Activated naive CD4-positive, alpha-beta T cell treated with anti-CD3 and anti-CD28 coated beads, Interleukin-2, amount 10 ng/mL, durations not matched to agents 7 days and 5 days (primary cell): ENCODE measurements at regions not wholly inside any gene's neighbourhood (a gene's known extent, or its start where the extent isn't known, plus 50 kb on each side); places are given as distances from the start of the nearest gene placed in this dataset.
A peak's percentile ranks its signal among the peaks of the same experiment; 100 is the strongest.
"Not testable (repeated sequence)": the region's sequence is repeated elsewhere in the genome, so short reads cannot be mapped to it uniquely, and the experiment has no call there.

Source experiments
- CTCF ChIA-PET: fragments of 350-600 bp; sonication (Branson Sonifier 250); formaldehyde crosslinking; loops from one replicate; lab custom pipeline; 2021; ENCODE audit warnings: antibody characterized with exemption; lab: Charles Lee
- DNase-seq: peaks from one replicate; pipeline ENCODE4 v3.0.0-alpha.2; 2020
- H3K27ac Mint-ChIP-seq: one replicate; pipeline ENCODE4 v1.8.0; 2021; ENCODE audit warnings: mild to moderate bottlenecking, moderate library complexity, mixed read lengths
- H3K27me3 Mint-ChIP-seq: one replicate; pipeline ENCODE4 v1.8.0; 2021; ENCODE audit warnings: mild to moderate bottlenecking, mixed read lengths
- H3K36me3 Mint-ChIP-seq: one replicate; pipeline ENCODE4 v1.8.0; 2021; ENCODE audit warnings: mixed read lengths
- H3K4me1 Mint-ChIP-seq: one replicate; pipeline ENCODE4 v1.8.0; 2021; ENCODE audit warnings: mixed read lengths
- H3K4me3 Mint-ChIP-seq: one replicate; pipeline ENCODE4 v1.8.0; 2021; ENCODE audit warnings: mild to moderate bottlenecking, moderate library complexity, mixed read lengths
- H3K9me3 Mint-ChIP-seq: one replicate; pipeline ENCODE4 v1.8.0; 2021; ENCODE audit warnings: mixed read lengths

GRCh38 chr1:234763367-234763766, 153.4 kb upstream of the IRF2BP2 start:
- Mint-ChIP-seq H3K27ac (no peak overlapping the region), H3K36me3 (no peaks in the 10 kb centered on the region)

GRCh38 chr1:234762127-234762526, 152.1 kb upstream of the IRF2BP2 start:
- H3K4me3 Mint-ChIP-seq, H3K9me3 Mint-ChIP-seq, H3K36me3 Mint-ChIP-seq, DNase-seq, H3K27ac Mint-ChIP-seq: not testable (repeated sequence)
- CTCF ChIA-PET = interaction anchor here (1.5 kb wide), 1 partner anchor 19 kb away, joined by 4 read pairs; no protein-coding TSS in a partner anchor
- H3K4me1 Mint-ChIP-seq = peaks cover 53% of the 10 kb centered on the region
- H3K27me3 Mint-ChIP-seq = peaks cover 20% of the 10 kb centered on the region

More at GRCh38 chr1:234763367-234763766, 153.4 kb upstream of the IRF2BP2 start:
- Mint-ChIP-seq H3K4me3 (no peak overlapping the region), H3K4me1 (peaks cover 58% of the 10 kb centered on the region), H3K27me3 (peaks cover 16% of the 10 kb centered on the region), H3K9me3 (peaks cover 2% of the 10 kb centered on the region)
- CTCF ChIA-PET = interaction anchor here (1.5 kb wide), 1 partner anchor 20 kb away, joined by 4 read pairs; no protein-coding TSS in a partner anchor
- DNase-seq = no peak

GRCh38 chr1:234760303-234760723, 150.3 kb upstream of the IRF2BP2 start:
- CTCF ChIA-PET = no interaction called here
- no peak overlapping the region for H3K4me3 Mint-ChIP-seq

GRCh38 chr1:234759888-234760287, 149.9 kb upstream of the IRF2BP2 start:
- H3K27ac Mint-ChIP-seq = no peak overlapping the region
- no peak overlapping the region for H3K4me3 Mint-ChIP-seq
- H3K36me3 Mint-ChIP-seq = no peaks in the 10 kb centered on the region
- CTCF ChIA-PET = no interaction called here
- H3K9me3 Mint-ChIP-seq = peaks cover 2% of the 10 kb centered on the region
- H3K27me3 Mint-ChIP-seq = peaks cover 42% of the 10 kb centered on the region
- no peak for DNase-seq
- peaks cover 56% of the 10 kb centered on the region for H3K4me1 Mint-ChIP-seq

More at GRCh38 chr1:234760303-234760723, 150.3 kb upstream of the IRF2BP2 start:
- H3K36me3 Mint-ChIP-seq = no peaks in the 10 kb centered on the region
- peaks cover 2% of the 10 kb centered on the region for H3K9me3 Mint-ChIP-seq
- peaks cover 37% of the 10 kb centered on the region for H3K27me3 Mint-ChIP-seq
- DNase-seq = no peak
- H3K27ac Mint-ChIP-seq = no peak overlapping the region
- peaks cover 58% of the 10 kb centered on the region for H3K4me1 Mint-ChIP-seq

GRCh38 chr1:234758851-234759250, 148.9 kb upstream of the IRF2BP2 start:
- Mint-ChIP-seq H3K27me3 (peaks cover 40% of the 10 kb centered on the region), H3K4me3 (no peak overlapping the region), H3K27ac (peak overlapping the region; percentile 75), H3K9me3 (peaks cover 2% of the 10 kb centered on the region), H3K4me1 (peaks cover 50% of the 10 kb centered on the region), H3K36me3 (no peaks in the 10 kb centered on the region)
- DNase-seq = peak; percentile 65
- CTCF ChIA-PET = no interaction called here

- CTCF ChIA-PET = no interaction called here
- Mint-ChIP-seq H3K9me3 (peaks cover 2% of the 10 kb centered on the region), H3K27me3 (peaks cover 40% of the 10 kb centered on the region), H3K27ac (peak overlapping the region; percentile 17), H3K4me1 (peaks cover 45% of the 10 kb centered on the region), H3K36me3 (no peaks in the 10 kb centered on the region), H3K4me3 (no peak overlapping the region)
- DNase-seq = no peak
These were observed 146.9 kb upstream of the IRF2BP2 start for GRCh38 chr1:234756857-234757256.

- no peak overlapping the region for H3K4me3 Mint-ChIP-seq
- H3K27ac Mint-ChIP-seq = no peak overlapping the region
These were observed 146.2 kb upstream of the IRF2BP2 start for GRCh38 chr1:234756066-234756774.

GRCh38 chr1:234755449-234755863, 145.5 kb upstream of the IRF2BP2 start:
- no peak overlapping the region for H3K27ac Mint-ChIP-seq
- no peak overlapping the region for H3K4me3 Mint-ChIP-seq
- peaks cover 2% of the 10 kb centered on the region for H3K9me3 Mint-ChIP-seq
- CTCF ChIA-PET = interaction anchor here (0.8 to 1.5 kb wide), 3 partner anchors 10 to 105 kb away, joined by 3 to 4 read pairs (median 4); no protein-coding TSS in a partner anchor
- peaks cover 37% of the 10 kb centered on the region for H3K4me1 Mint-ChIP-seq
- no peaks in the 10 kb centered on the region for H3K36me3 Mint-ChIP-seq
- peaks cover 40% of the 10 kb centered on the region for H3K27me3 Mint-ChIP-seq
- DNase-seq = no peak

More at GRCh38 chr1:234756066-234756774, 146.2 kb upstream of the IRF2BP2 start:
- H3K27me3 Mint-ChIP-seq = peaks cover 40% of the 10 kb centered on the region
- peaks cover 2% of the 10 kb centered on the region for H3K9me3 Mint-ChIP-seq
- CTCF ChIA-PET = no interaction called here
- H3K4me1 Mint-ChIP-seq = peaks cover 43% of the 10 kb centered on the region
- no peaks in the 10 kb centered on the region for H3K36me3 Mint-ChIP-seq
- no peak for DNase-seq

- Mint-ChIP-seq H3K4me1 (peaks cover 22% of the 10 kb centered on the region), H3K36me3 (no peaks in the 10 kb centered on the region), H3K4me3 (no peak overlapping the region), H3K27ac (no peak overlapping the region), H3K9me3 (no peaks in the 10 kb centered on the region), H3K27me3 (peaks cover 35% of the 10 kb centered on the region)
- no peak for DNase-seq
- CTCF ChIA-PET = interaction anchor here (1.5 kb wide), 1 partner anchor 8 kb away, joined by 4 read pairs; no protein-coding TSS in a partner anchor
These were observed 144.0 kb upstream of the IRF2BP2 start for GRCh38 chr1:234753979-234754378.

- CTCF ChIA-PET = no interaction called here
- no peaks in the 10 kb centered on the region for H3K9me3 Mint-ChIP-seq
- no peak overlapping the region for H3K27ac Mint-ChIP-seq
- DNase-seq = no peak
- H3K4me1 Mint-ChIP-seq = peaks cover 13% of the 10 kb centered on the region
- peaks cover 33% of the 10 kb centered on the region for H3K27me3 Mint-ChIP-seq
- no peak overlapping the region for H3K4me3 Mint-ChIP-seq
- no peaks in the 10 kb centered on the region for H3K36me3 Mint-ChIP-seq
These were observed 142.9 kb upstream of the IRF2BP2 start for GRCh38 chr1:234752927-234753326.

- CTCF ChIA-PET = no interaction called here
These were observed 141.7 kb upstream of the IRF2BP2 start for GRCh38 chr1:234751678-234752077.

GRCh38 chr1:234750922-234751627, 141.1 kb upstream of the IRF2BP2 start:
- Mint-ChIP-seq H3K27me3 (peaks cover 26% of the 10 kb centered on the region), H3K36me3 (no peaks in the 10 kb centered on the region), H3K9me3 (no peaks in the 10 kb centered on the region), H3K4me1 (peaks cover 1% of the 10 kb centered on the region), H3K4me3 (no peak overlapping the region), H3K27ac (no peak overlapping the region)
- CTCF ChIA-PET = no interaction called here
- DNase-seq = no peak

More at GRCh38 chr1:234751678-234752077, 141.7 kb upstream of the IRF2BP2 start:
- Mint-ChIP-seq H3K9me3 (no peaks in the 10 kb centered on the region), H3K4me1 (peaks cover 6% of the 10 kb centered on the region), H3K27ac (no peak overlapping the region), H3K27me3 (peaks cover 32% of the 10 kb centered on the region), H3K36me3 (no peaks in the 10 kb centered on the region), H3K4me3 (no peak overlapping the region)
- no peak for DNase-seq

GRCh38 chr1:234748713-234749112, 138.7 kb upstream of the IRF2BP2 start:
- CTCF ChIA-PET = interaction anchor here (0.9 kb wide), 1 partner anchor 263 kb away, joined by 3 read pairs; no protein-coding TSS in a partner anchor
- Mint-ChIP-seq H3K4me3 (no peak overlapping the region), H3K36me3 (no peaks in the 10 kb centered on the region), H3K9me3 (no peaks in the 10 kb centered on the region), H3K4me1 (no peaks in the 10 kb centered on the region), H3K27ac (no peak overlapping the region), H3K27me3 (peaks cover 22% of the 10 kb centered on the region)
- no peak for DNase-seq

- Mint-ChIP-seq H3K4me1 (no peaks in the 10 kb centered on the region), H3K9me3 (no peaks in the 10 kb centered on the region), H3K4me3 (no peak overlapping the region), H3K27ac (no peak overlapping the region), H3K36me3 (no peaks in the 10 kb centered on the region), H3K27me3 (peaks cover 26% of the 10 kb centered on the region)
- DNase-seq = no peak
- CTCF ChIA-PET = interaction anchor here (0.9 kb wide), 1 partner anchor 264 kb away, joined by 3 read pairs; no protein-coding TSS in a partner anchor
These were observed 138.1 kb upstream of the IRF2BP2 start for GRCh38 chr1:234748066-234748465.
